Astrocyte (in vitro differentiated cells and primary cell): ENCODE measurements at regions not wholly inside any gene's neighbourhood (a gene's known extent, or its start where the extent isn't known, plus 50 kb on each side); places are given as distances from the start of the nearest gene placed in this dataset.

ENCODE experiments used
- EZH2 ChIP-seq: IDR thresholded peaks from 2 replicates; pipeline ENCODE4 v1.6.1; 2012; ENCODE audit warnings: mild to moderate bottlenecking, low read length, inconsistent platforms; ENCODE audit not compliant: insufficient read depth
- TF ChIP-seq, protein P1 (sequence below): IDR thresholded peaks from 2 replicates; pipeline ENCODE4 v1.5.1; 2011; ENCODE audit warnings: low read depth, mild to moderate bottlenecking, inconsistent platforms, low read length, moderate library complexity; ENCODE audit not compliant: insufficient read depth

DNA sequence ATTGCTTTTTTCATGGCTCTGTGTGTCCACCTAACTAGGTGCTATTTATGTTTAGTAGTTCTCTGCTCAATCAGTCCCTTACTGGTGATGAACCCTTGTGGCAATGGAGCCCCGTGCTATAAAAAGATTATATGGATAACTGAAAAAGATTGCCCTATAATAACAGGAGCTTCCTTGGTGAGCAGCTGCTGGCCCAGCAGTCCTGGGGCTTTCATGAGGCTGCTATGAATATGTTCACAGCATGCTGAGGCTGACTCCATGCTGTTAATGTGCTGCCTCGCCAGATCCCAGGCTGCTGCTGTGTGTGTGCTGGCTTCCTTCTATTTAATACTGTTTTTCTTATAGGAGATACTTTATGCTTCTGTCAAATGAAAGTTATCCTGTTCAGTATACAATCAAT is 357.5 kb downstream of the TAF11L14 start:
- TF ChIP-seq, protein P1, sequence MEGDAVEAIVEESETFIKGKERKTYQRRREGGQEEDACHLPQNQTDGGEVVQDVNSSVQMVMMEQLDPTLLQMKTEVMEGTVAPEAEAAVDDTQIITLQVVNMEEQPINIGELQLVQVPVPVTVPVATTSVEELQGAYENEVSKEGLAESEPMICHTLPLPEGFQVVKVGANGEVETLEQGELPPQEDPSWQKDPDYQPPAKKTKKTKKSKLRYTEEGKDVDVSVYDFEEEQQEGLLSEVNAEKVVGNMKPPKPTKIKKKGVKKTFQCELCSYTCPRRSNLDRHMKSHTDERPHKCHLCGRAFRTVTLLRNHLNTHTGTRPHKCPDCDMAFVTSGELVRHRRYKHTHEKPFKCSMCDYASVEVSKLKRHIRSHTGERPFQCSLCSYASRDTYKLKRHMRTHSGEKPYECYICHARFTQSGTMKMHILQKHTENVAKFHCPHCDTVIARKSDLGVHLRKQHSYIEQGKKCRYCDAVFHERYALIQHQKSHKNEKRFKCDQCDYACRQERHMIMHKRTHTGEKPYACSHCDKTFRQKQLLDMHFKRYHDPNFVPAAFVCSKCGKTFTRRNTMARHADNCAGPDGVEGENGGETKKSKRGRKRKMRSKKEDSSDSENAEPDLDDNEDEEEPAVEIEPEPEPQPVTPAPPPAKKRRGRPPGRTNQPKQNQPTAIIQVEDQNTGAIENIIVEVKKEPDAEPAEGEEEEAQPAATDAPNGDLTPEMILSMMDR: no peak
- no peak for TF ChIP-seq EZH2
